Inflammatory macrophage treated with lipopolysaccharide for 1 hour (primary cell): ENCODE measurements at regions not wholly inside any gene's neighbourhood (a gene's known extent, or its start where the extent isn't known, plus 50 kb on each side); places are given as distances from the start of the nearest gene placed in this dataset.

ENCODE experiments used
- DNase-seq, 2 donors: peaks; one replicate each; pipeline ENCODE4 v3.0.0-alpha.2; 2020 to 2022

GRCh38 chr2:64287202-64287740 is 143.1 kb upstream of the PELI1 start:
- no peak for DNase-seq

GRCh38 chr2:64288321-64289193 is 144.3 kb upstream of the PELI1 start:
- no peak for DNase-seq

GRCh38 chr2:64289251-64289650 is 145.0 kb upstream of the PELI1 start:
- no peak for DNase-seq

GRCh38 chr2:64289737-64290136 is 145.5 kb upstream of the PELI1 start:
- no peak for DNase-seq

- DNase-seq = peak; percentile 29 to 81
Observed at GRCh38 chr2:64291181-64291580, 147.0 kb upstream of the PELI1 start.

- DNase-seq = no peak
Observed at GRCh38 chr2:64295326-64296139, 151.3 kb upstream of the PELI1 start.

- no peak for DNase-seq
Observed at GRCh38 chr2:64296140-64296480, 151.9 kb upstream of the PELI1 start.

GRCh38 chr2:64296695-64297346 is 152.6 kb upstream of the PELI1 start:
- no peak for DNase-seq

GRCh38 chr2:64298161-64298560 is 153.9 kb upstream of the PELI1 start:
- peak; percentile 59 to 73 for DNase-seq

- DNase-seq = peak; percentile 43 to 65
Observed at GRCh38 chr2:64300066-64300465, 153.9 kb upstream of the LGALSL start.

- no peak for DNase-seq
Observed at GRCh38 chr2:64303250-64303649, 150.7 kb upstream of the LGALSL start.

- no peak for DNase-seq
Observed at GRCh38 chr2:64307421-64307820, 146.5 kb upstream of the LGALSL start.

- no peak for DNase-seq
Observed at GRCh38 chr2:64311191-64311910, 142.6 kb upstream of the LGALSL start.

GRCh38 chr2:64311948-64312621 is 141.9 kb upstream of the LGALSL start:
- DNase-seq = peak; percentile 76 to 79

- DNase-seq = no peak
Observed at GRCh38 chr2:64312622-64313397, 141.2 kb upstream of the LGALSL start.

GRCh38 chr2:64313398-64313723 is 140.6 kb upstream of the LGALSL start:
- DNase-seq = no peak

GRCh38 chr2:64315291-64315960 is 138.5 kb upstream of the LGALSL start:
- no peak for DNase-seq

GRCh38 chr2:64317707-64318475 is 136.1 kb upstream of the LGALSL start:
- no peak for DNase-seq

- no peak for DNase-seq
Observed at GRCh38 chr2:64318476-64318748, 135.6 kb upstream of the LGALSL start.

GRCh38 chr2:64319896-64320295 is 134.1 kb upstream of the LGALSL start:
- DNase-seq = no peak
